Lung (tissue), 11 donors: ENCODE measurements at regions not wholly inside any gene's neighbourhood (a gene's known extent, or its start where the extent isn't known, plus 50 kb on each side); places are given as distances from the start of the nearest gene placed in this dataset.

Experiments
- ATAC-seq: fragments of 200-7000 bp; cut with Tn5 transposase; one replicate; pipeline ENCODE4 v1.9.1; 2020; ENCODE audit warnings: moderate number of reproducible peaks; ENCODE audit not compliant: insufficient read depth, low FRiP score
- DNase-seq, 3 donors: peaks; one replicate each; pipeline ENCODE4 v3.0.0-alpha.2; 2013 to 2017
- H3K27ac ChIP-seq, 2 donors: one replicate each; pipeline ENCODE4 v1.5.1; 2013; ENCODE audit warnings: mild to moderate bottlenecking in 2 of 2, moderate library complexity in 2 of 2, control low read depth in 1 of 2, inconsistent platforms in 1 of 2, low read depth in 1 of 2, low read length in 1 of 2
- H3K27me3 ChIP-seq, 3 donors: one replicate each; pipeline ENCODE4 v1.5.1; 2013; ENCODE audit warnings: low read length in 2 of 3; ENCODE audit not compliant: control insufficient read depth in 3 of 3, insufficient read depth in 3 of 3
- H3K36me3 ChIP-seq, 4 donors: one replicate each; pipeline ENCODE4 v1.5.1; 2013; ENCODE audit warnings: low read length in 4 of 4, mild to moderate bottlenecking in 1 of 4, moderate library complexity in 1 of 4; ENCODE audit not compliant: control insufficient read depth in 4 of 4, insufficient read depth in 4 of 4
- H3K4me1 ChIP-seq, 5 donors: one replicate each; pipeline ENCODE4 v1.5.1; 2013; ENCODE audit warnings: low read length in 5 of 5, mild to moderate bottlenecking in 2 of 5, moderate library complexity in 1 of 5; ENCODE audit not compliant: control insufficient read depth in 5 of 5, insufficient read depth in 5 of 5
- H3K4me3 ChIP-seq: one replicate; pipeline ENCODE4 v1.5.1; 2013; ENCODE audit warnings: mild to moderate bottlenecking, control low read depth, moderate library complexity
- H3K9ac ChIP-seq, 2 donors: one replicate each; pipeline ENCODE4 v1.5.1; 2013; ENCODE audit warnings: low read length in 2 of 2, control low read depth in 1 of 2; ENCODE audit not compliant: insufficient read depth in 1 of 2
- H3K9me3 ChIP-seq, 4 donors: one replicate each; pipeline ENCODE4 v1.5.1; 2013; ENCODE audit warnings: low read length in 3 of 4, mild to moderate bottlenecking in 1 of 4, moderate library complexity in 1 of 4; ENCODE audit not compliant: control insufficient read depth in 4 of 4, insufficient read depth in 3 of 4
- CTCF ChIP-seq: IDR thresholded peaks from 2 replicates; pipeline ENCODE4 v1.5.1; 2012; ENCODE audit warnings: mild to moderate bottlenecking; ENCODE audit errors: control extremely low read depth, extremely low read depth
- WGBS, 2 donors: extraction: QIAGEN DNeasy Blood & Tissue Kit; methylation state at CpG; one replicate each; pipeline ENCODE4 v1.1.7; 2013; 5-methylcytosine and 5-hydroxymethylcytosine counted together
- donor health status: control.
- donor health status: control.
- donor health status: Bipolar disorder and iron deficiency.
- donor health status: healthy.
- donor health status: DM: yes; HTN: yes; CAD: no.

- Histone ChIP-seq H3K4me1 (peaks cover 0 to 2% (median 0%) of the 10 kb centered on the region in 5 donors), H3K9me3 (no peaks in the 10 kb centered on the region), H3K27ac (no peak overlapping the region), H3K27me3 (no peaks in the 10 kb centered on the region), H3K4me3 (no peak overlapping the region), H3K9ac (no peak overlapping the region), H3K36me3 (no peaks in the 10 kb centered on the region)
- TF ChIP-seq CTCF = no peak
- DNase-seq = no peak
- WGBS, 2 donors = 82 to 88% methylated on average over 1 of the region's 1 CpG
- ATAC-seq = no peak
Measured at GRCh38 chr2:147041121-147041494, 803.7 kb upstream of the ACVR2A start.

- DNase-seq (no peak), ATAC-seq (no peak)
- Histone ChIP-seq H3K4me1 (peaks cover 0 to 2% (median 0%) of the 10 kb centered on the region in 5 donors), H3K36me3 (no peaks in the 10 kb centered on the region), H3K27ac (no peak overlapping the region), H3K4me3 (no peak overlapping the region), H3K9ac (no peak overlapping the region), H3K9me3 (no peaks in the 10 kb centered on the region), H3K27me3 (no peaks in the 10 kb centered on the region)
- TF ChIP-seq CTCF = no peak
- 79 to 82% methylated on average over 1 of the region's 1 CpG for WGBS, 2 donors
Measured at GRCh38 chr2:147040298-147041120, 804.3 kb upstream of the ACVR2A start.

- peaks cover 0 to 2% (median 0%) of the 10 kb centered on the region in 5 donors for H3K4me1 ChIP-seq
- DNase-seq (no peak), ATAC-seq (no peak)
- no peak overlapping the region for H3K27ac ChIP-seq
- WGBS, 2 donors = 76 to 94% methylated on average over 3 of the region's 3 CpGs
- no peaks in the 10 kb centered on the region for H3K36me3 ChIP-seq
- TF ChIP-seq CTCF = no peak
- H3K4me3 ChIP-seq = no peak overlapping the region
- no peaks in the 10 kb centered on the region for H3K9me3 ChIP-seq
- no peaks in the 10 kb centered on the region for H3K27me3 ChIP-seq
- no peak overlapping the region for H3K9ac ChIP-seq
Measured at GRCh38 chr2:147037048-147037447, 807.8 kb upstream of the ACVR2A start.
